Mucosa of rectum (tissue), 2 donors: ENCODE measurements at regions not wholly inside any gene's neighbourhood (a gene's known extent, or its start where the extent isn't known, plus 50 kb on each side); places are given as distances from the start of the nearest gene placed in this dataset.
"Not testable (repeated sequence)": the region's sequence is repeated elsewhere in the genome, so short reads cannot be mapped to it uniquely, and the experiment has no call there.

Source experiments
- H3K27ac ChIP-seq, 2 donors: one replicate each; pipeline ENCODE4 v1.7.0; 2013; ENCODE audit warnings: inconsistent platforms in 2 of 2, low read depth in 2 of 2, low read length in 2 of 2
- H3K27me3 ChIP-seq, 2 donors: one replicate each; pipeline ENCODE4 v1.7.0; 2013; ENCODE audit warnings: low read length in 2 of 2; ENCODE audit not compliant: control insufficient read depth in 2 of 2, insufficient read depth in 2 of 2
- H3K36me3 ChIP-seq, 2 donors: one replicate each; pipeline ENCODE4 v1.7.0; 2013; ENCODE audit warnings: low read length in 2 of 2; ENCODE audit not compliant: control insufficient read depth in 2 of 2, insufficient read depth in 2 of 2
- H3K4me1 ChIP-seq, 2 donors: one replicate each; pipeline ENCODE4 v1.7.0; 2013; ENCODE audit warnings: low read length in 2 of 2, mild to moderate bottlenecking in 1 of 2; ENCODE audit not compliant: control insufficient read depth in 2 of 2, insufficient read depth in 2 of 2
- H3K4me3 ChIP-seq, 2 donors: one replicate each; pipeline ENCODE4 v1.7.0; 2013; ENCODE audit warnings: low read length in 2 of 2
- H3K9ac ChIP-seq, 2 donors: one replicate each; pipeline ENCODE4 v1.7.0; 2013; ENCODE audit warnings: low read length in 2 of 2, low read depth in 1 of 2, mild to moderate bottlenecking in 1 of 2
- H3K9me3 ChIP-seq, 2 donors: one replicate each; pipeline ENCODE4 v1.7.0; 2013; ENCODE audit warnings: low read length in 2 of 2; ENCODE audit not compliant: control insufficient read depth in 2 of 2
- donor health status: healthy.
- donor health status: Normal muscosa, but diverticular disease.

DNA sequence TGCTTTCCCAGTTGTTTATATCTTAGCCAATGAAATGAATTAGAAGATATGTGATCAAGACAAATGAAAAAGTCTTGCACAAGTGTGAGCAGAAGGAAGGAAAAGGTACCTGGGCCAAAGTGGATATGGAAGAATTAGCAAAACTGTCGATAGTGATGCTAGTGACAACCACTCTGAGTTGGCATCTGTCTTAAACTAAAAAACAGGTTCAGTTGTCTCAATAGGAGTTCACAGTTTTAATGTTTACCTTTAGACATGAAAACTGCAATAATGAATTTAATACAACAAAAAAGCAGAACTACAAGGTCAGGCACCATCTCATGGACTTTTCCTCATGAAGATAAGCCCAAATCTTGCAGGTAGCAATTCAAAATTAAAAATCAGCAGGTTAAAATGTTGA is 688.5 kb downstream of the EFNB2 start:
- Histone ChIP-seq H3K27me3 (no peaks in the 10 kb centered on the region), H3K9me3 (no peaks in the 10 kb centered on the region), H3K9ac (no peak overlapping the region), H3K27ac (no peak overlapping the region), H3K36me3 (no peaks in the 10 kb centered on the region), H3K4me3 (no peak overlapping the region), H3K4me1 (no peaks in the 10 kb centered on the region)

DNA sequence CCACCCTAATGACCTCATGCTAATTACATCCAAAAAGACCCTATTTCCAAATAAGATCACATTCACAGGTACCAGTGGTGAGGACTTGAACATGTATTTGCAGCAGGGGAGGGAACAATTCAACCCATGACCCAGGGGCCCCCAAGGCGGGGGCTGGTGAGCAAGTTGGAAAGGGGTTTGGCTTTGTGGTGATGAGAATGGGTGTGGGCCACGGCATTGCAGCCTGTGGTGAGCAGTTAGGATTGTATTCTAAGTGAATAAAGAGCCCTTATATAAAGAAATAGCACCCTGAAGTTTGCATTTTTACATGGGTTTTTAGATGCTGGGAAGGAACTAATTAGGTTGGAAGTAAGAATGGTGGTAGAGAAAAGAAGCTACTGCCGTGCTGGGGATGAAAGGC is 694.2 kb downstream of the EFNB2 start:
- Histone ChIP-seq H3K4me1 (no peaks in the 10 kb centered on the region), H3K27ac (no peak overlapping the region), H3K27me3 (no peaks in the 10 kb centered on the region), H3K36me3 (no peaks in the 10 kb centered on the region), H3K9me3 (no peaks in the 10 kb centered on the region), H3K9ac (no peak overlapping the region), H3K4me3 (no peak overlapping the region)

DNA sequence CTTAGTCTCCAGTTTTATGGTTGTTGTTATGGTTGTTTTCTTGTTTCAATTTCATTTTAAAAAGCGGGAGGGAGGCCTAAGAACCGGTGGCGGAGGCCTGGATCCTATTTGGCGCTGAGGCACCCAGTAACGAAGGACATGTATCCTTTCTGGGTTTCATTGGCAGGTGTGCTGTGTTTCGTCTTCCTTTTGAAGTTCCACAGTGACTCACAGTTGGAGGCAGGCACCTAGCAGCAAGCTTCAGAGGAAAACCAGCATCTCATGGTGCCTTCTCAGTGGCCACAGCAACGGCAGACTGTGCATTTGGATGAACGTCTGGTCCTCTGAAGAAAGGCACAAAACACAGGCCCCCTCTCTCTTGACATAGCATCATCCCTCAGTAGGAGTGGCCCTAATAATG is 697.2 kb downstream of the EFNB2 start:
- no peak overlapping the region for H3K4me3 ChIP-seq
- H3K27me3 ChIP-seq: no peaks in the 10 kb centered on the region
- H3K9ac ChIP-seq: no peak overlapping the region
- H3K36me3 ChIP-seq: no peaks in the 10 kb centered on the region
- H3K4me1 ChIP-seq: no peaks in the 10 kb centered on the region
- no peaks in the 10 kb centered on the region for H3K9me3 ChIP-seq
- H3K27ac ChIP-seq: no peak overlapping the region

DNA sequence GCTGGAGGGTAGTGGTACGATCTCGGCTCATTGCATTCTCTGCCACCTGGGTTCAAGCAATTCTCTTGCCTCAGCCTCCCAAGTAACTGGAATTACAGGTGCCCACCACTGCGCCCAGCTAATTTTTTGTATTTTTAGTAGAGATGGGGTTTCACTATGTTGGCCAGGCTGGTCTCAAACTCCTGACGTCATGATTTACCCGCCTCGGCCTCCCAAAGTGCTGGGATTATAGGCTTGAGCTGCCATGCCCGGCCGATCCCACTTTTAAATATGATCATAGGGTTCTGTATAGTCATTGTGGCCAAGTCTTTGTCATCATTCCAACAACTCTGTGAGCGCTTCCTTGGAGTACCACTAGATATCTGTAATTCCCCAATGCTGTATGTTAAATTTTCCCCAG is 698.2 kb downstream of the EFNB2 start:
- H3K4me3 ChIP-seq, H3K27me3 ChIP-seq, H3K9ac ChIP-seq, H3K9me3 ChIP-seq, H3K36me3 ChIP-seq, H3K27ac ChIP-seq, H3K4me1 ChIP-seq: not testable (repeated sequence)

- H3K9me3 ChIP-seq: no peaks in the 10 kb centered on the region
- no peaks in the 10 kb centered on the region for H3K36me3 ChIP-seq
- no peak overlapping the region for H3K27ac ChIP-seq
These were observed 704.6 kb downstream of the EFNB2 start for GRCh38 chr13:105830821-105831220.

GRCh38 chr13:105827111-105827809 is 708.2 kb downstream of the EFNB2 start:
- Histone ChIP-seq H3K4me3 (no peak overlapping the region), H3K36me3 (no peaks in the 10 kb centered on the region), H3K27me3 (no peaks in the 10 kb centered on the region), H3K9me3 (no peaks in the 10 kb centered on the region), H3K9ac (no peak overlapping the region), H3K27ac (no peak overlapping the region), H3K4me1 (no peaks in the 10 kb centered on the region)

More at GRCh38 chr13:105830821-105831220, 704.6 kb downstream of the EFNB2 start:
- Histone ChIP-seq H3K9ac (no peak overlapping the region), H3K4me3 (no peak overlapping the region), H3K27me3 (no peaks in the 10 kb centered on the region), H3K4me1 (no peaks in the 10 kb centered on the region)

- Histone ChIP-seq H3K27ac (no peak overlapping the region), H3K27me3 (no peaks in the 10 kb centered on the region), H3K36me3 (no peaks in the 10 kb centered on the region), H3K9ac (no peak overlapping the region), H3K4me3 (no peak overlapping the region), H3K9me3 (no peaks in the 10 kb centered on the region), H3K4me1 (no peaks in the 10 kb centered on the region)
These were observed 710.4 kb downstream of the EFNB2 start for GRCh38 chr13:105825071-105825470.

GRCh38 chr13:105821337-105821736 is 714.1 kb downstream of the EFNB2 start:
- Histone ChIP-seq H3K4me1 (no peaks in the 10 kb centered on the region), H3K9ac (no peak overlapping the region), H3K9me3 (no peaks in the 10 kb centered on the region), H3K27me3 (no peaks in the 10 kb centered on the region), H3K4me3 (no peak overlapping the region), H3K27ac (no peak overlapping the region), H3K36me3 (no peaks in the 10 kb centered on the region)

DNA sequence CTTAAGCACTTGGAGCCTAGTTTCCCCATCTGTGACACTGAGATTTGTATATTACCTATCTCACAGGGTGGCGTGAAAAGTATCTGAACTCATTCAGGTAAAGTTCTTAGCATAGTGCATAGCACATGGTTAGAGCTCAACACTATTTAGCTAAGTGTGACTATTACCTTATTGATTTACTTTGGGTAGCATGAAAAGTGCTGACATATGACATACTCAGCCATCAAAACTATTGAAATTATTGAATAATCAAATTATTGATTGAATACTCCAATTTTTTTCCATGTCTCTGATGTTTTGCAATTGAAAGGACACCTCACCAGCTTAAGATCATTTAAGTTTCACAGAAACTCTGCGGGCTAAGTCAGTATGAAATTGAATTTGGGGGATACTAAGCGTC is 715.0 kb downstream of the EFNB2 start:
- Histone ChIP-seq H3K9ac (no peak overlapping the region), H3K4me1 (no peaks in the 10 kb centered on the region), H3K4me3 (no peak overlapping the region), H3K27me3 (no peaks in the 10 kb centered on the region), H3K27ac (no peak overlapping the region), H3K36me3 (no peaks in the 10 kb centered on the region), H3K9me3 (no peaks in the 10 kb centered on the region)

- Histone ChIP-seq H3K9me3 (no peaks in the 10 kb centered on the region), H3K36me3 (no peaks in the 10 kb centered on the region), H3K27ac (no peak overlapping the region), H3K9ac (no peak overlapping the region), H3K27me3 (no peaks in the 10 kb centered on the region), H3K4me1 (no peaks in the 10 kb centered on the region), H3K4me3 (no peak overlapping the region)
These were observed 718.0 kb downstream of the EFNB2 start for GRCh38 chr13:105817498-105817897.

DNA sequence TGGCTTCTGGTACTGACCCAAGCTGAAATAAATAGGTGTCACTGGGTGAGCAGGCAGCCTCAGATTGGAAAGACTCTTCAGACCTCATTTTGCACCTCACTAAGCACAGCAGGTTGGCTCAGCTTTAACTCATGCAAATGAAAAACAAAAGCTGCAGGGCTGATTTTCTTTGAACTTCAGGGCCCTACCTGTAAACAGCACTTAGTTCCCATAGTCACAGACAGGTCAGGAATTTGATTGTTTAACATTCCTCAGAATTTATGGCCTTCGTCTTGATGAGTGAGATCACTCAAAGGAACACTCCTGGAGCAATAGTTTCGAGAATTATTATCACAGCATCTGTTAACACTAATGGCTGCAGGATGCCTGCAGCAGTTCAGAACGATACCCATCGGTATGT is 718.5 kb downstream of the EFNB2 start:
- Histone ChIP-seq H3K4me3 (no peak overlapping the region), H3K27me3 (no peaks in the 10 kb centered on the region), H3K4me1 (no peaks in the 10 kb centered on the region), H3K27ac (no peak overlapping the region), H3K36me3 (no peaks in the 10 kb centered on the region), H3K9me3 (no peaks in the 10 kb centered on the region), H3K9ac (no peak overlapping the region)
